HepG2 (cell line): ENCODE measurements at regions not wholly inside any gene's neighbourhood (a gene's known extent, or its start where the extent isn't known, plus 50 kb on each side); places are given as distances from the start of the nearest gene placed in this dataset.

ENCODE experiments used
- ATAC-seq: fragments of 200-7000 bp; cut with Tn5 transposase; 3 replicates; pipeline ENCODE4 v1.9.1; 2020; ENCODE audit warnings: mild to moderate bottlenecking, moderate library complexity
- BruUV-seq: library from RNA; stranded (reverse); fragments of 400-500 nt; replicated peaks from 2 replicates; lab custom pipeline; 2021; lab: Mats Ljungman, UMichigan
- CTCF ChIA-PET: fragments of 300-600 bp; formaldehyde crosslinking; extraction: SDS; loops from one replicate; lab custom pipeline; 2021; ENCODE audit warnings: low total read pairs, inconsistent platforms, low intra/inter-chr PET ratio; lab: Yijun Ruan, JAX
- POLR2A ChIA-PET: fragments of 350-600 bp; sonication (Branson Sonifier 250); formaldehyde crosslinking; loops from one replicate; lab custom pipeline; 2020; ENCODE audit warnings: antibody characterized with exemption, inconsistent platforms; lab: Yijun Ruan, JAX
- DNase-seq: peaks from one replicate; pipeline ENCODE4 v3.0.0-alpha.2; 2015; ENCODE audit warnings: low spot score
- FAIRE-seq: peaks from 3 replicates; lab custom pipeline; 2011; peaks lifted over from hg19 to GRCh38; lab: Jason Lieb, UNC
- H2AFZ ChIP-seq: one replicate; pipeline ENCODE4 v1.6.1; 2011; ENCODE audit warnings: low read length, inconsistent platforms
- H3K27ac ChIP-seq: fragments of 300-600 bp; 3 replicates; pipeline ENCODE4 v1.8.0; 2011; ENCODE audit warnings: mixed run types, mild to moderate bottlenecking, mixed read lengths, low read length, inconsistent platforms; ENCODE audit not compliant: insufficient read depth; ENCODE audit errors: extremely low read length
- H3K27me3 ChIP-seq, 2 experiments: fragments of 200-600 bp in 1 of 2; 2 replicates in 1 of 2; 3 replicates in 1 of 2; pipeline versions ENCODE4 v1.6.0 to v1.8.0; 2011; ENCODE audit warnings: low read length in 2 of 2, mild to moderate bottlenecking in 2 of 2, moderate library complexity in 2 of 2, inconsistent platforms in 1 of 2; ENCODE audit not compliant: insufficient read depth in 2 of 2, control insufficient read depth in 1 of 2
- H3K36me3 ChIP-seq, 2 experiments: fragments of 200-600 bp in 1 of 2; replicated peaks in 1 of 2; 2 replicates in 1 of 2; 3 replicates in 1 of 2; pipeline versions ENCODE4 v1.5.1 to v1.8.0; 2011; ENCODE audit warnings: low read length in 2 of 2, inconsistent platforms in 1 of 2; ENCODE audit not compliant: insufficient read depth in 2 of 2, control insufficient read depth in 1 of 2
- H3K4me1 ChIP-seq: 2 replicates; pipeline ENCODE4 v1.5.1; 2012; ENCODE audit warnings: low read length, inconsistent platforms; ENCODE audit not compliant: insufficient read depth
- H3K4me2 ChIP-seq: 2 replicates; pipeline ENCODE4 v1.6.0; 2011; ENCODE audit warnings: low read depth, low read length, inconsistent platforms
- H3K4me3 ChIP-seq, 3 experiments: fragments of 200-600 bp in 1 of 3; sonication (generic), shearing (Covaris generic) in 1 of 3; replicated peaks in 1 of 3; 2 replicates each; pipeline ENCODE4 v1.5.1; 2011 to 2016; ENCODE audit warnings: low read length in 3 of 3, inconsistent platforms in 2 of 3, low read depth in 2 of 3, mild to moderate bottlenecking in 2 of 3, control low read depth in 1 of 3, mixed read lengths in 1 of 3; ENCODE audit not compliant: insufficient read depth in 1 of 3
- H3K79me2 ChIP-seq: one replicate; pipeline ENCODE4 v1.6.1; 2011; ENCODE audit warnings: low read length, inconsistent platforms; ENCODE audit not compliant: insufficient read depth
- H3K9ac ChIP-seq: 2 replicates; pipeline ENCODE4 v1.6.0; 2011; ENCODE audit warnings: mild to moderate bottlenecking, low read depth, low read length, inconsistent platforms; ENCODE audit not compliant: insufficient read depth
- H3K9me3 ChIP-seq: 2 replicates; pipeline ENCODE4 v1.5.1; 2012; ENCODE audit warnings: mild to moderate bottlenecking, low read length
- H4K20me1 ChIP-seq: 2 replicates; pipeline ENCODE4 v1.6.0; 2011; ENCODE audit warnings: inconsistent platforms, mild to moderate bottlenecking, low read length, moderate library complexity; ENCODE audit not compliant: insufficient read depth
- DR1 ChIP-seq: sonication (generic); formaldehyde crosslinking; IDR thresholded peaks from 2 replicates; pipeline ENCODE4 v1.8.0; 2021; ENCODE audit warnings: mild to moderate bottlenecking, missing genetic modification reagents, inconsistent platforms
- FOXP1 ChIP-seq, 2 experiments: fragments of 450-650 bp in 1 of 2; IDR thresholded peaks; 2 replicates each; pipeline ENCODE4 v1.6.1; 2017 to 2018; ENCODE audit warnings: antibody characterized with exemption in 1 of 2
- HOXA5 ChIP-seq: sonication (generic); formaldehyde crosslinking; IDR thresholded peaks from 2 replicates; pipeline ENCODE4 v1.4.0; 2020; ENCODE audit warnings: missing genetic modification reagents
- JDP2 ChIP-seq: sonication (generic); formaldehyde crosslinking; IDR thresholded peaks from 2 replicates; pipeline ENCODE4 v1.8.1; 2022; ENCODE audit warnings: missing genetic modification reagents, borderline replicate concordance
- MATR3 ChIP-seq: sonication (generic); formaldehyde crosslinking; IDR thresholded peaks from 2 replicates; pipeline ENCODE4 v1.4.0; 2020; ENCODE audit warnings: missing genetic modification reagents
- MTA3 ChIP-seq: sonication (generic); formaldehyde crosslinking; IDR thresholded peaks from 2 replicates; pipeline ENCODE4 v1.4.0; 2020; ENCODE audit warnings: missing genetic modification reagents
- NCOR1 ChIP-seq: fragments of 200-600 bp; sonication (generic); IDR thresholded peaks from 2 replicates; pipeline ENCODE4 v1.7.0; 2017; ENCODE audit warnings: antibody characterized with exemption, low read length, borderline replicate concordance
- PHB2 ChIP-seq: fragments of 450-650 bp; IDR thresholded peaks from 2 replicates; pipeline ENCODE4 v1.6.1; 2018; ENCODE audit not compliant: partially characterized antibody
- SMARCC2 ChIP-seq: fragments of 450-650 bp; IDR thresholded peaks from 2 replicates; pipeline ENCODE4 v1.6.1; 2017; ENCODE audit warnings: antibody characterized with exemption, mild to moderate bottlenecking
- ZBTB38 ChIP-seq: sonication (generic); formaldehyde crosslinking; IDR thresholded peaks from 2 replicates; pipeline ENCODE4 v1.5.1; 2020; ENCODE audit warnings: mild to moderate bottlenecking, missing genetic modification reagents
- ZKSCAN8 ChIP-seq: IDR thresholded peaks from 2 replicates; pipeline ENCODE4 v1.6.1; 2016; ENCODE audit warnings: borderline replicate concordance, missing genetic modification reagents, missing compliant biosample characterization
- ZNF225 ChIP-seq: sonication (generic); formaldehyde crosslinking; IDR thresholded peaks from 2 replicates; pipeline ENCODE4 v1.4.0; 2020; ENCODE audit warnings: mild to moderate bottlenecking, missing genetic modification reagents
- ZNF232 ChIP-seq: sonication (generic); formaldehyde crosslinking; IDR thresholded peaks from 2 replicates; pipeline ENCODE4 v1.4.0; 2020; ENCODE audit warnings: missing genetic modification reagents, borderline replicate concordance
- ZNF446 ChIP-seq: sonication (generic); formaldehyde crosslinking; IDR thresholded peaks from 2 replicates; pipeline ENCODE4 v1.5.0; 2020; ENCODE audit warnings: mild to moderate bottlenecking, missing genetic modification reagents
- ZNF501 ChIP-seq: sonication (generic); formaldehyde crosslinking; IDR thresholded peaks from 2 replicates; pipeline ENCODE4 v1.5.1; 2020; ENCODE audit warnings: mild to moderate bottlenecking, moderate library complexity, missing genetic modification reagents
- ZNF670 ChIP-seq: sonication (generic); formaldehyde crosslinking; IDR thresholded peaks from 2 replicates; pipeline ENCODE4 v1.8.0; 2022; ENCODE audit warnings: mild to moderate bottlenecking, missing genetic modification reagents, borderline replicate concordance
- ZNF7 ChIP-seq: IDR thresholded peaks from 2 replicates; pipeline ENCODE4 v1.6.1; 2016; ENCODE audit warnings: missing biosample characterization, missing genetic modification reagents
- ZNF782 ChIP-seq: sonication (generic); formaldehyde crosslinking; IDR thresholded peaks from 2 replicates; pipeline ENCODE4 v1.4.0; 2020; ENCODE audit warnings: missing genetic modification reagents, mild to moderate bottlenecking, borderline replicate concordance
- ZNF839 ChIP-seq: sonication (generic); formaldehyde crosslinking; IDR thresholded peaks from 2 replicates; pipeline ENCODE4 v1.4.0; 2020; ENCODE audit warnings: missing genetic modification reagents, mild to moderate bottlenecking, borderline replicate concordance
- WGBS: methylation state at CpG from one replicate; pipeline ENCODE4 v1.1.6; 2017; ENCODE audit warnings: low lambda C conversion rate; 5-methylcytosine and 5-hydroxymethylcytosine counted together
- in situ Hi-C: cut with HindIII; loops from 2 replicates; pipeline ENCODE4 v1.10.0; 2017; ENCODE audit warnings: low pct_unique_long_range_greater_than_20kb; ENCODE audit not compliant: extremely low pct_ligation_motif_present
- intact Hi-C: fragments of 100-400 bp; cut with micrococcal nuclease; formaldehyde crosslinking; loops from one replicate; pipeline ENCODE4 v1.10.0; 2022; ENCODE audit not compliant: unreplicated experiment
- TF ChIP-seq, protein P1 (sequence below): IDR thresholded peaks from 2 replicates; pipeline ENCODE4 v1.6.1; 2016; ENCODE audit warnings: missing compliant biosample characterization, missing genetic modification reagents, borderline replicate concordance

DNA sequence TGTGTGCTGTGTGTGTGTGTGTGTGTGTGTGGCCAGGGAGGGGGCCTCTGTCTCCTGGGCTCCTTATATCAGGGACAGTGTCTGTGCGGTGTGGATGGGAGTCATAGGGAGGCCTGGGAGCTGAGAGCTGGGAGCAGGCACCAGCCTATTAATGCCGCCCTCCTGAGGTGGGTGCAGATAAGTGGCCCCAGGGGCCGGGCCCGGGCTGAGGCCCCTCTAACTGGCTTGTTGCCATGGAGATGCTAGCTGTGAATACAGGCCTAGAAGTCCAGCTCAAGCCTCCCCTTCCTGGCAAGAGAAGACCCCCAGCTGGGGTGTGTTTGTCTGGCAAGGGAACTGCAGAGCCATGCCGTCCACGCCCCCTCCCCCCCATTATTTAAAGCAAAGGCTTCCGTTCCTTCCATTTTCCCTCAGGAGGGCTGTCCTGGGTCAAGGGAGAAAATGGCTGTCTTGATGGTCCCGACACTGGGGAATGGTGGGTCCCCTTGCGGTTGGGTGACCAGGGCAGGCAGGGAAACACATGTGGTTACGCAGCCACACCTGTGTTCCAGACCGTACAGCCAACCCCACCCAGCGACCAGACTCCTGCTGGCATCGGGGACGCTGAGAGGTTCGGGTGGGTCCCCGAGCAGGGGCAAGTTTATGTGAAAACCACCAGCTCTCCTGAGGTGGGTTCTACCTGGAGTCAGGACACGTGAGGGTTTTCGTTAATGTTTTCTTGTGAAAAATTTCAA, 141.1 kb downstream of the MRM1 start:
- no peak for ATAC-seq
- peaks cover 4 to 65% of the 10 kb centered on the region in 2 experiments for H3K27me3 ChIP-seq
- TF ChIP-seq SMARCC2 (no peak), ZNF232 (CRISPR knock-in tag) (no peak), ZNF839 (CRISPR knock-in tag) (no peak), NCOR1 (no peak)
- TF ChIP-seq, all 625 proteins: peak for 0
- Histone ChIP-seq H4K20me1 (no peaks in the 10 kb centered on the region), H3K36me3 (no peaks in the 10 kb centered on the region), H3K79me2 (no peaks in the 10 kb centered on the region), H3K4me1 (no peaks in the 10 kb centered on the region), H3K9me3 (no peaks in the 10 kb centered on the region), H3K4me2 (no peak overlapping the region), H3K27ac (no peak overlapping the region), H2AFZ (no peak overlapping the region), H3K4me3 (no peak overlapping the region), H3K9ac (no peak overlapping the region)
- POLR2A ChIA-PET: no interaction called here
- in situ Hi-C loops (no loop called here), intact Hi-C loops (no loop called here)
- DNase-seq (no peak), FAIRE-seq (no peak)
- WGBS: 29% methylated on average over 11 of the region's 18 CpGs
- no TSS peak for BruUV-seq
- CTCF ChIA-PET: no interaction called here

DNA sequence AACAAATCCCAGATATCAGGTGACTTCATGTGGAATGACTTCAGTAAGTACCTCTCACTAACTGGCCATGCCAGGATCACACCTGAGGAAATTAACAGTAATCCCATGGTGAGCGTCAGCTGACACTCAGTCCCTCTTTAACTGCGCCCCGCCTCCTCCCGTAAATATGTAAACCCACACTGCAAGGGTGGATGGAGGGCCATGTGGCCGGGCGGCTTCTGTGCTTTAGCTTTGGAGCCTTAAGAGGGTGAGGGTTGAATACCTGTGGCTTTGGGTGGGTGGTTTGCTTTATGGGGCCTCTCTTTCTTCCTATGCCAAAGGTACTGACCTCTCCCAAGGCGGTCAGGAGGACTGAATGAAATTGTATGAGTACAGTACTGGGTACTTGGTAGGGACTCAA, 141.7 kb downstream of the MRM1 start:
- no peaks in the 10 kb centered on the region for H3K9me3 ChIP-seq
- H3K36me3 ChIP-seq: no peaks in the 10 kb centered on the region
- no peak overlapping the region for H3K9ac ChIP-seq
- H3K27ac ChIP-seq: no peak overlapping the region
- H3K4me2 ChIP-seq: no peak overlapping the region
- in situ Hi-C loops (no loop called here), intact Hi-C loops (no loop called here)
- ChIA-PET CTCF (no interaction called here), POLR2A (no interaction called here)
- ATAC-seq (no peak), DNase-seq (no peak), FAIRE-seq (no peak)
- no peak overlapping the region for H2AFZ ChIP-seq
- H3K4me1 ChIP-seq: no peaks in the 10 kb centered on the region
- WGBS: 4% methylated on average over 6 of the region's 7 CpGs
- no peak overlapping the region for H3K4me3 ChIP-seq
- H3K79me2 ChIP-seq: no peaks in the 10 kb centered on the region
- H3K27me3 ChIP-seq: peaks cover 4 to 69% of the 10 kb centered on the region in 2 experiments
- no TSS peak for BruUV-seq
- H4K20me1 ChIP-seq: no peaks in the 10 kb centered on the region
- TF ChIP-seq ZNF782 (CRISPR knock-in tag) (no peak), ZBTB38 (CRISPR knock-in tag) (no peak), DR1 (no peak), ZKSCAN8 (CRISPR knock-in tag) (no peak), ZNF225 (CRISPR knock-in tag) (no peak), ZNF501 (CRISPR knock-in tag) (no peak), ZNF446 (CRISPR knock-in tag) (no peak), MTA3 (CRISPR knock-in tag) (no peak), JDP2 (CRISPR knock-in tag) (no peak), PHB2 (no peak), HOXA5 (CRISPR knock-in tag) (no peak), FOXP1 (IDR thresholded peaks at IDR 0.05) (no peak), FOXP1 (CRISPR knock-in tag; IDR thresholded peaks at IDR 0.05) (no peak), MATR3 (CRISPR knock-in tag) (no peak), ZNF7 (CRISPR knock-in tag) (no peak), ZNF670 (CRISPR knock-in tag) (no peak)
- TF ChIP-seq, protein P1, sequence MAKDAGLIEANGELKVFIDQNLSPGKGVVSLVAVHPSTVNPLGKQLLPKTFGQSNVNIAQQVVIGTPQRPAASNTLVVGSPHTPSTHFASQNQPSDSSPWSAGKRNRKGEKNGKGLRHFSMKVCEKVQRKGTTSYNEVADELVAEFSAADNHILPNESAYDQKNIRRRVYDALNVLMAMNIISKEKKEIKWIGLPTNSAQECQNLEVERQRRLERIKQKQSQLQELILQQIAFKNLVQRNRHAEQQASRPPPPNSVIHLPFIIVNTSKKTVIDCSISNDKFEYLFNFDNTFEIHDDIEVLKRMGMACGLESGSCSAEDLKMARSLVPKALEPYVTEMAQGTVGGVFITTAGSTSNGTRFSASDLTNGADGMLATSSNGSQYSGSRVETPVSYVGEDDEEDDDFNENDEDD (CRISPR knock-in tag): no peak
